AG20443 (cell line): ENCODE measurements at regions not wholly inside any gene's neighbourhood (a gene's known extent, or its start where the extent isn't known, plus 50 kb on each side); places are given as distances from the start of the nearest gene placed in this dataset.
A peak's percentile ranks its signal among the peaks of the same experiment; 100 is the strongest.

Experiments used
- DNase-seq: peaks from one replicate; pipeline ENCODE4 v3.0.0; 2012; ENCODE audit warnings: low spot score, mixed read lengths

DNA sequence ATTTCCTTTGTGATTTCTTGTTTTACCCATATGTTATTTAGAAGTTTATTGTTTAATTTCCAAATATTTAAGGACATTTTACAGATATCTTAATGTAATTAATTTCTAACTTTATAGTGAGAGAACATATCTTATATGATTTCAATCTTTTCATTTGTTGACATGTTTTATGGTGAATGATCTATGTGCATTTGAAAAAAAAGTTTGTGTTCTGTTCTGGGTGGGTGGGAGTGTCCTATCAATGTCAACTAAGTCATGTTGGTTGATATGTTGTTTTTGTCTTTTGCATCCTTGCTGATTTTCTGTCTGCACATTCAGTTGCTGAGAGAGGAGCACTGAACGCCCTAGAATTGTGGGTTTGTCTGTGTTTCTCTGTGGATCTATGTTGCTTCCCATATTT, 50.3 kb upstream of the CBFA2T3 start:
- DNase-seq, result no peak

DNA sequence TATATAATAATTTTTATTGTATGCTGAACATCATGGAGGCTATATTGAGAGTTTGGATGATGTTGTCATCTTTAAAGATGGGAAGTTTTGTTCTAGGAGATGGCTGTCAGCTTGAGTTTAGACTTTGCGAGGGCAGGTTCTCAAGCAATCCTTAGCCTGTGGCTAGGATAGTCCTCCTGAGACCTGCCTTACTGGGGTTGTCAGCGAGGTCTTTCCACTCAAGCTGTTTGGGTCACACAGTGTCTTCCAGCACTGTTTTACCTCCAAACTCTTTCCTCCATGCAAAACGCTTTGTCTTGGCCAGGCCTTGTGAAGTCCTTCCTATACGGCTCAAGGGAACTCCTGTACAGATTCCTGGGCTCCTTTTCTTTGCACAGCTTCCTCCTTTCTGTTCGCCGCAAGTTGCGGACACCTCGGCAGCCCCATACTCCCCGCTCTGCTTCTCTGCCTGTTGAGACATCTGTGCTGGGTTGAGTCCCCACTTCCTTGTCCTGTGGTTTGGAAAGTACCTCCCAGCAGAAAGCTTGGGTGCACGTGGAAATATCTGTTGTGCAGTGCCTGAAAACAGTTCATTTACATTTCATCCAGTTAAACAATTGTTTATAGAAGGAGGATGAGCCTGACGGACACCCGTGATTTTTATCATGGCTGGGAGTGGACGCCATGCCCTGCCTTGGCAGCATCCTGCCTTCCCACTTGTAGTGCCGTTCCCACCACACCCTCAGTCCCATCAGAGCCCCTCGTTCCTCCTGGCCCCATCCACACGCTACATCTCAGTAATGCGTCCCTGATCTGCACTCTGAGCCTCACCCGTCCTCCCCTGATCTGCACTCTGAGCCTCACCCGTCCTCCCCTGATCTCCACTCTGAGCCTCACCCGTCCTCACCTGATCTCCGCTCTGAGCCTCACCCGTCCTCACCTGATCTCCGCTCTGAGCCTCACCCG, 55.0 kb upstream of the CBFA2T3 start:
- no peak for DNase-seq

DNA sequence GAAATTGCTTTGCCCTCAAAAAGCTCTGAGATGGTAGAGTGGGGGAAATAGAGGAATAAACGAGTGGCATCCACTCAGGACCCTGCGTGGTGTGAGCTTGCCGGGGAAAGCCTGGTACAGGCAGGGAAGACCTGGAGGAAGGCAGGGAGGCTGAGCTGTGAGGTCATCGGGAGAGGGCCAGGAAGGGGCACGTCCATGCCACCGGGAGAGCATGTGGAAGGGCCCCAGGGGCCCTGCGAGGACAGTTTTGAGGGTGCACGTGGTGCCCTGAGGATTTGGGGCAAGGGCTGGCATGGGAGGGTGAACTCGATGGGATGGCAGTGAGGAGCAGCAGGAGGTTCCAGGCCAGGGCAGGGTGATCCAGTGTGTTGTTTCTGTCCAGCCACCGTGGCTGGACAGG, 56.3 kb upstream of the CBFA2T3 start:
- DNase-seq, result no peak

DNA sequence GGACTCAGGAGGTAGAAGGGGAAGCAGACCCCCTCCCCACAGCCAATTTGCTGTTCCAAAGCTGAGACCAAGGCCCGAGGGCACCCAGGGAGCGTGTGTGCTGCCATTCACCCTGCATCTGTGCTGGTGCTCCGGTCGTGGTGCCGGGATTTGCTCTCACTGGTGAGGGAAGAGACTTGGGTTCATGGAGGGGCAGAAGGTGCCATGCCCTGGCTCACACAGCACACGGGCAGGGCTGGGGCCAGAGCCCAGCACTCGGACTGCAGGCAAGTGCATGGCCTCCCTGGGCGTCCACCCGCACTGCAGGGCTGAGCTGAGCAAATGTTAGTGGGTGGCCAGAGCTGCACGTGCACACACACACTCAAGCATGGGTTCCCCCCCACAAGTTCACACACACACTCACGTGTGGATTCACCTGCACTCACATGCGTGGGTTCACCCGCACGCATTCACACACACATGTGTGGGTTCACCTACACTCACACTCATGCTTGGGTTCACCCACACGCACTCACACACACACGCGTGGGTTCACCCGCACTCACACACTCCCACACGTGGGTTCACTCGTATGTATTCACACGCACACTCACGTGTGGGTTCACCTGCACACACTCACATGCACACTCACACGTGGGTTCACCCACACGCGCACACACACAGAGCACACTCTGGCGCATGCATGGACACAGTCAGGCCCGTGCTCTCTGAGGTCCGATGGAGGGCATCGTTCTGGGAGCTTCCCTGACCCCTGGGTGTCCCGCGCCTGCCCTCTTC, 57.0 kb upstream of the CBFA2T3 start:
- DNase-seq, result no peak

DNA sequence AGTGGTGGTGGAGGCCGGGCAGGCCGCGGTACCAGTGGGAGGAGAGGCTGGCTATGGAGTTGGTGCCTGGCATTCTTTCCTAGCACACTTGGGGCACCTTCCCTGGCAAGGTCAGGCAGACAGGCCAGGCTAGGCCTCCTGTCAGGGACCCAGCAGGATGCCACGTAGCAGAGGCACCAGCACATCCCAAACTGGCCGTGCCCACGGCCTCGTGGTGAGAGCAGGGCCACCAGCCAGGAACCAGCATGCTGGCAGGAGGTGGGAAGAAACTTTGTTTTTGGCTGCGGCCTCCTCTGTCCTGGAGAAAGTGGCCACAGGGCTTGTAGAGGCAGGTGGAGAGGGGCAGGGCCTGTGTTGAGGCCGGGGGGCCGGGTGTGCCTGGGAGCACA, 57.6 kb upstream of the CBFA2T3 start:
- no peak for DNase-seq

DNA sequence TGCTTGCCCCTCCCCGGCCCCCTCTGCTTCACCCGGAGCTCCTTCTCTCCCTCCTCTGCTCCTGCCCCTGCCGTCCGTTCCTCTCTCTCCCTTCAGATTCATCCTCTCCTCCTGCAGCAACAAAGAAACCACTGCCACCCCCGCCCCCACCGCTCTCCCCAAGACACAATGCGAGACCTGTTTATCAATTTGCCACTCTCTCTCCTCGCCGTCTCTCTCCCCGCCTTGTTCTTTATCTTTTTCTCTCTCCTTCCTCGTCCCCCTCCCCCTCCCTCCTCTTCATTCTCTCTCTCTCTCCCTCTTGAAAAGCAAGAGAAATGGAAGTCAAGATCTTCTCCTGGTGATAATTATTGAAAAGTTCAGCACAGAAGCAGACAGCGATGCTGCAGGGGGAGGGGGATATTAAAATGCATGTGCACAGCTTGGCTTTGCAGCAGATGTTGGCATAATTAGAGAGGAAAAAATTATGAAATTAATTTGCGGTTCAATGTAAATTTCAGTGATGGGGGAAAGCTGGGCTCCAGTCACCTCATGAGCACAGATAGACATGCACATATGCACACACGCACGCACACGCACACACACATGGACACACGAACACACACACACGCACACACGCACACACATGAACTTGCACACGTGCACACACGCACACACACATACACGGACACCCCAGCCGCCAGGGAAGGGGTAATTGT, 58.1 kb upstream of the CBFA2T3 start:
- no peak for DNase-seq

DNA sequence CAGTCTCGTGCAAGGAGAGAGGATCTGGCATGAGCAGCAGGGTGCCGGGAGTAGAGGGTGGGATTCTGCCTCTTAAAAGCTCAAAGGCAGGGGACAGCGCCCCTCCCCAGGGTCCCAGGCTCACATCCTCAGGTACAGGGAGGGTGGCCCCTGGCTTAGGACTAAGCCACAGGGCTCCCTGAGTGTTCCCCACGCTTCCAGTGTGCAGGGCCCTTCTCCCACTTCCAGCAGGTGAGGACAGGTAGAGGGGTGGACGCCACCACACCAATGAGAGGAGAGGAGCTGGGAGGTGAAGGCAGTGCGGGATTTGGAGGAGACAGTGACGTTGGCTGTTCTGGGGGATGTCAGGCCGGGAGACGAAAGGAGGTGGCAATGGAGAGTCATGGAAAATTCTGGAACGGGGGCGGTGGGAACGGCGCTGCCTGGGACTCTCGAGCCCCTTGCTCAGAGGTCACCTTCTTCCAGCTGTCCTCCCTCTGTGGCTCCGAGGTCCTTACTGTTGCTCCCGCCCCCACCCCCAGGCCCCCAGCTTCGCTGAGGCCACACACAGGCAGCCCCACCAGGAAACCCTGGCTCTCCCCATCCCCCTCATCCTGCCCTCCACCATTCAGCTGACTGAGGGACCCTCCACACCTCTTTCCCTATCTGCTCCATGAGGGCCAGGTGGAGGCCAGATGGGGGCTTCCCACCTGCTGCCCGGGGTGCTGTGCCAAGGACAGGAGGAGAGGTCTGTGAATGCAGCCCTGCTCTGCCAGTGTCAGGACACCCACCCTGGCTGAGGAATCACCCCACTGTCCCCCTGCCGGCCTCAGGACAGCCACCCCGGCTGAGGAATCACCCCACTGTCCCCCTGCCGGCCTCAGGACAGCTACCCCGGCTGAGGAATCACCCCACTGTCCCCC, 57.7 kb upstream of the ACSF3 start:
- no peak for DNase-seq

DNA sequence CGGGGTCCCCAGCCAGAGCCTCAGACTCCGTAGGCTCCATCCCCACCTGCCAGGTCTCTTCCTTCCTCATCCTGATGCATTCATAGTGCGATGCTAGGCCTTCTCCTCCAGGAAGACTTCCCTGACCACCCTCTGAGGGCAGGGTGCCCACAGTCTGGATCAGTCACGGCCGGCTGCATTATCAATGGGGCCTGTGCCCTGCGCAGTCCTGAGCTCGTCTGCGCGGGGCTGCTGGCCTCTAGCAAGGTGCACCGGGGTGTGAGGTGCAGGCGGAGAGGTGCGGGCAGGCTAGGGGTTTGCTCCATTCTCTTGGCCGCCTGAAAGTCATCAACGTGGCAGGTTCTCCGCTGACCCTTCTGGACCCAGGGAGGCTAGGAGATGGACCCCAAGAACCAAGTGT, 56.9 kb upstream of the ACSF3 start:
- no peak for DNase-seq

DNA sequence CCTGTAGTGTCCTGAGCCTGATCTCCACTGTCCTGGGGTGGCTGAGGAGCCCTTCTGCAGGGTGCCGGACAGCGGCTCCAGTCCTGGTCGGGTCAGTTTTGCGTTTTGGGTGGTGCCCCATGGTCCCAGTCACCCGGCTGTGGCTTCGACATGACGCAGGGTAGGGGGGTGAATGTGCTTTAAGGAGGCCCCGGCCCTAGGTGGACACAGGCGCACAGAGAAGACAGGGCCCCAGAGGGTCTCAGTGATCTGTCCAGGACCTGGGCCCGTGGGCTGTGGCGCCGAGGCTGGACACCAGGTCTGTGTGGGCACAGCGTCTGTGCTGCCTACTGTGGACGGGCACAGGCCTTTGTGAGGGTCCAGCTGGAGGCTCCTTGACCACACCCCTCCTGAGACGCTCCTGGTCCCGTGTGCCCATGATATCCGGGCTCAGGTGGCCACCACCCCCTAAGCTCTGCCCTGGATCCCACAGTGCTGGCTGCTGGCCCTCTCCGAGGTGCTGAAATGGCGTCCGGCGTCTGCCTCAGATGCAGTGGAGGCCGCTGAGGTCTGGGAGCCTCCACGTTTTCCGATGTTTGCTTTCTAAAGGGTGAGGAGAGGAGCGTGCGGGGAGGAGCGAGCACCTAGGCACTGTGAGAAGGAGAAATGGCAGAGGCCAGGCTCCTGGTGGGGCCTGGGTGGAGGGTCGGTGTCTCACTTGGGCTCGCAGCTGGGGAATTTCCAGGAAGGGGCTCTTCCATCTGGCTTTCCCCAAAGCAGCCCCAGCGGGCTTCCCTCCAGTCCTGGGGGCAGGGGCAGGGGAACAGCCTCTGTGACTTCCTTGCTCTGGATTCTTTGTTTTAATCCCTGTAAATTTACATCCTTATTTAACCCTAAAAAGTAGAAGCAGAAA, 56.1 kb upstream of the ACSF3 start:
- peak; percentile 76 for DNase-seq

DNA sequence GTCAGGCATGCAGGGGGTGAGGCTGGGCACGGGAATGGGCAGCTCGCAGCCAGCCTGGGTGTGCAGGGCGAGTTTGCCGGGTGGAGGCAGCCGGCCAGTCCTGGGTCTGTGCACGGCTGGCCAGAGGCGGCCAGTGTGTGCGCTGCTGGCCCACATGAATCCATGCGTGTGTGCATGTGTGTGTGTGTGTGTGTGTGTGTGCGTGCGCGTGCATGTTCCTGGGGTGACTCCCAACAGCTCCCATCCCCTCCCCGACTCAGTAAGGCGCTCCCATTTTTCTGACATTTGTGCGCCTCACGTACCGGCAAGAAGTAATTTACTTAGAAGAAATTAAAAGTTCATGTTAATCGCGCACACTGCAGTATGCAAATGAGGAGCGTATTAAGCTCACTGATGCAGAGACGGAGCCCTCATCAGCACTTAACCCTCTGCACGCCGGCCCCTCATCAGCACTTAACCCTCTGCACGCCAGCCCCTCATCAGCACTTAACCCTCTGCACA, 55.4 kb upstream of the ACSF3 start:
- DNase-seq, result no peak

DNA sequence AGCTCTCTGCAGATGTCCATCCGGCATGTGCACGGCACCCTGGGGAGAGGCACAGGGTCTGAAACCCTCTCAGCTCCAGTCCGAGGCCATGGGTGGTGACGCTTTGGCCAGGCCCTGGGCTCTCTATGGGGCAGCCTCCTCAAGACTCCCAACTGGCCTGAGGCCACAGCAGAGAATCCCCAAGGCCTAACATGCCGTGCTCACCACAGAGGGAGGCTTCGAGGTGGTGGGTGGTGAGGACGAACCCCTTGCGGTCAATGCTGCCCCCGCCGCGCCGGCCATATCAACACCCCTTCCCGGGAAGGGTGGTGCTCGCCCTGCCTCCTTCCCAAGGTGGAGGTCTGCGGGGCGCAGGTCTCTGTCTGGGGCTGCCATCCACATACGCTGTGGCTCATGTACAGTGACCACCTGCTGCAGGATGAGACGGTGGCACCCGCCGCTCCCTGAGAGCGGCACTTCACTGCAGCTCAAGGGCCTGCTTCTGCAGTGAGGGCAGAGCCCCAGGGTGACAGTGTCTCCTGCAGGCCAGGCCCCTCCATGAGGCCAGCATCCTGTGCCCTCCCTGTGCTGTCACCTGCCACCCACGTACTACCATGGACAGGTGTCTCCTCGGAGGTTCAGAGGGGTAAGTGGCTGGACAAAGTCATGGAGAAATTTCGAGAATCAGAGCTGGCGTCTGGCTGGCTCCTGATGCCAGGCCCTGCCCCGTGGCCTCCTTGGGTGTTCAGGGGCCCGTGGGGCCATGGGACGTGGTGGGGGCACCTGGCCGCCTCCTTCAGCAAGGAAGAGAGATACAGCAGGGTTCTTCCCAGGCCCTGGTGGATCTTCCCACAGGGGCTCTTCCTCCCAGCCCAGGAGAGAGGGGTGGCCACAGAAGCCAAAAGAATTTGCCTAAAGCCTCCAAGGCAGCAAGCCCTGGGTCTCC, 54.6 kb upstream of the ACSF3 start:
- no peak for DNase-seq

DNA sequence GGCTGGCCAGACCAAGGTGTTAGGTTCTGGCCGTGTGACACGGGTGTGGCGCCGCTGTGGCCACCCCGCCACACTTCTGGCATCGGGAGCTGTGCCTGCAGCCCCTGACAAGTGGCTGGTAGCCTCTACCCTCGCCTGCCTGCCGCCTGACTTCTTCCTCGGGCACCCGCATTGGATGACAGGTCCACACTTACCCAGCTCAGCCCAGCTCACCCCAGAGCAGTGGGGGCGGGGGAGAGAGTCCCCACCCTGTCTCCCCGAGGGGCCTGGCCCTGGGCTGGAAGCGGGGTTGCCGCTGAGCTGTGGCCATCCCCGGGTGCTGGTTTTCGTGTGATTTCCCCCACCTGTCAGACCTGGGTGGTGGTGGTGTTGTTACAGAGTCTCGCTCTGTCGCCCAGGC, 53.9 kb upstream of the ACSF3 start:
- no peak for DNase-seq

DNA sequence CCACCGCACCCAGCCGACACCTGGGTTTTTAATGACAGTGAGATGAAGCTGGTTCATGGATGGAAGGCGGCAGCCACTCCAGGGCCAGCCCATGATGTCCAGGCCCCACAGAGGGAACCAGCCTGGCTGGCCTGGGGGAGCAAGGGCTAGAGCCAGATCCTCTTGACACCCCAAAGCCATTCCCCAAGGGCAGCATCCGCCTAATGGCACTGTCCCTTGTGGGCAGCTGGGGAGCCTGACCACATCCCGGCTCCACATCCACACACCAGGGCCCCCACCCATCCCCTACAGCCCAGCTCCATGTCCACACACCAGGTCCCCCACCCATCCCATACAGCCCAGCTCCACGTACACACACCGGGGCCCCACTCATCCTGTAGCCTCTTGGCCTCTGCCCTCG, 53.3 kb upstream of the ACSF3 start:
- no peak for DNase-seq

DNA sequence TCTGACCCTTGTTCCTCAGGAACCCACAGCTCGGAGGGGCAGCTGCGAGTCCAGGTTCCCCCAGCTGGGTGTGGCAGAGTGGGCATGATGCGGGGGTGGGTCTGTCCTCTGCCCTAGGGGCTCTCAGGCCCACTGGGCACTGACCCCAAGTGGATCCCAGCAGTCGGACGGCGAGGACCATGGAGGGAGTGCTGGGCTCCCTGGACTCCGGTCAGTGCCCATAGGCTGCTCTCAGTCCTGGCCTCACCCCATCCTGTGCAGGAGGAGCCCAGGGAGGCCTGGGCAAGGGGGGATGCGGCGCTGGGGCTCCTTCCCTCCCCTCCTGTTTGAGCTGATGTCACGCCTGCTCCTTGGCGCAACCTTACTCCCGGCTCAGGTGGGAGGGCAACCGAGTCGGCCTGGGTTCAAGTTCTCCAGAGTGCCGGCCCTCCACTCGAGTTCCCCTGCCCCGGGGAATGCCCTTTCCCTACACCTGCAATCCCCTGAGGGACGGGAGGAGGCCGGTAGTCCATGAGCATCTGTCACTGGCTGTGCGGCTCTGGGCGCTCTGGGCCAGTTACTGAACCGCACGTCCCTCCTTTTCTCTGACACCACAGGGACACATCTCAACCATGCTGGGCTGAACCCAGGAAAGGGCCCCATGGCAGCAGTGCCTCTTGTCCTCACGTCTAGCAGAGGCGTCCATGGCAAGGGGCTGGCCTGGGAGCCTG, 52.6 kb upstream of the ACSF3 start:
- DNase-seq, result no peak

DNA sequence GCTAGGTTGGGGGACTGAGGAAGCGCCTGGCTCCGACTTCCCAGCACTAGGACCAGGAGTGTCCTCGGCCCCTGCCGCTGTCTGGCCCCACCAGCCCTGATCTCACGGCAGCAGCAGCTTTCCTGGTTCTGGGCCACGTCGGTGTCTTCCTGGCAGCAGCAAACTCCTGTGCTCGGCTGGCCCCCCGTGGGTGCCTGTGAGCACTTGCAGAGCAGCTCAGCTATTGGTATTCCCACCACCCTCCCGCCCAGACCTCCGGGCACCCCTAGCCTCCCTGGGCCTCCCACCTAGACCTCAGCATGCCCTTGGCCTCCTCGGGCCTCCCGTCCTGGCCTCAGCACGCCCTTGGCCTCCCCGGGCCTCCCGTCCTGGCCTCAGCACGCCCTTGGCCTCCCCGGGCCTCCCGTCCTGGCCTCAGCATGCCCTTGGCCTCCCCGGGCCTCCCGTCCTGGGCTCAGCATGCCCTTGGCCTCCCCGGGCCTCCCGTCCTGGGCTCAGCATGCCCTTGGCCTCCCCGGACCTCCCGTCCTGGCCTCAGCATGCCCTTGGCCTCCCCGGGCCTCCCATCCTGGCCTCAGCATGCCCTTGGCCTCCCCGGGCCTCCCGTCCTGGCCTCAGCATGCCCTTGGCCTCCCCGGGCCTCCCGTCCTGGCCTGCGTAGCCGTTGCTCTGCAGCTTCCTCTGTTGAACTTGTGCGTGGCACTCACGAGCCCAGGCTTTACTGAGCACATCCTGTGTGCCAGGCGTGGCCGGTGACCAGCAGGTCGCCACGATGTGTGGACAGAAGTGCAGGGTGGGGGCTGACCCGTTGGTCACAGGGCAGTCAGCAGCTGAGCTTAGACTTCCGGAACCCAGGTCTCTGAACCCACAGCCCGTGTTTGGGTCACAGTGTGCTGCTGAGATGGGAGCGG, 51.8 kb upstream of the ACSF3 start:
- DNase-seq, result no peak

DNA sequence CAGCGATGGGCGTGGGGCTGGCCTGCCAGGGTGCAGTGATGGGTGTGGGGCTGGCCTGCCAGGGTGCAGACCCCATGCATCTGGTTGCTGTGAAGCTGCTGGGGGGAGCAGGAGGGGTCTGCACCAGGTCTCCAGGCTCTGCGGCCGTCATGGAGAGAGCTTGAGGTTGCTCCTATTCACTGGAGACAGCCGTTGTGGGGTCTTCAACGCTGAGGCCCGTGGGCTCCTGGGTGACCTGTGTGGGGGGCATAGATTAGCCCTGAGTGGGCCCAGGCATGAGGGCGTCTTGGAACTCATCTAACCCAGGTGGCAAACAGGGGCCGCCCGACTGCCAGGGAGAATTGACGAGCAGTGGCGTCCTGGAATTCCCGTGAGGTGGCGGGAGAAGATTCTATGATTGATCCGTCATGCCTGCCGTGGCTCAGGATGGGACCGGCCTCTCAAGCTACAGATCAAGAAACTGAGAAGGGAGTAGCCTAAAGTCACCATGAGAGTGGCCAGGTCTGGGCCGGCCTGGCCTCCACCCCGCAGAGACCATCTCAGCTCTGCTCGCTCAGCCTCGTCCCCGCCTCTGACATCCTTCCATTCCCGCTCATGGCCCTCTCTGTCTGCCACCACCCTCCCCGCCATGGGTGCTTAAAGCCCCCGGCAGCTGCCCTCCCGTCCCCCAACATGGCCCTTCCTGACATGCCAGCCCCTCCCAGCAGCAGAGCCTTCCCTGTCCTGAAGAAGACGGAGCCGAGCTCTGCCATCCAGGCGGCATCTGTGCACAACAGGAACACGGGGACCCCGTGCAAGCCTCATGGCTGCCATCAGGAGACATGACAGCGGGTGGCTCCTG, 50.7 kb upstream of the ACSF3 start:
- no peak for DNase-seq
